B cell (primary cell): ENCODE measurements at regions not wholly inside any gene's neighbourhood (a gene's known extent, or its start where the extent isn't known, plus 50 kb on each side); places are given as distances from the start of the nearest gene placed in this dataset.

Experiments
- ATAC-seq: fragments of 200-7000 bp; cut with Tn5 transposase; one replicate; pipeline ENCODE4 v1.10.0; 2021; ENCODE audit warnings: low read depth, mild to moderate bottlenecking, moderate number of reproducible peaks, moderate library complexity
- CTCF ChIA-PET: fragments of 350-600 bp; sonication (Branson Sonifier 250); formaldehyde crosslinking; loops from one replicate; lab custom pipeline; 2021; ENCODE audit warnings: antibody characterized with exemption, inconsistent platforms; lab: Charles Lee
- POLR2A ChIA-PET: fragments of 350-600 bp; sonication (Branson Sonifier 250); formaldehyde crosslinking; loops from one replicate; lab custom pipeline; 2021; ENCODE audit warnings: antibody characterized with exemption; lab: Charles Lee
- DNase-seq: peaks from one replicate; pipeline ENCODE4 v3.0.0; 2013
- H2AFZ ChIP-seq: 2 replicates; pipeline ENCODE4 v1.6.1; 2012; ENCODE audit warnings: mild to moderate bottlenecking, low read depth, low read length; ENCODE audit not compliant: insufficient read depth, poor library complexity, severe bottlenecking
- H3K27ac ChIP-seq, 2 donors: 1 replicate in 1 of 2; 2 replicates in 1 of 2; pipeline ENCODE4 v1.5.1; 2012 to 2013; ENCODE audit warnings: low read length in 2 of 2, mild to moderate bottlenecking in 2 of 2, moderate library complexity in 1 of 2
- H3K27me3 ChIP-seq, 4 experiments: fragments of 200-600 bp in 1 of 4; sonication (generic) in 1 of 4; replicated peaks in 1 of 4; 1 replicate in 2 of 4; 2 replicates in 2 of 4; pipeline versions ENCODE4 v1.6.1 to v1.7.0; 2013 to 2016; ENCODE audit warnings: low read length in 3 of 4, mild to moderate bottlenecking in 2 of 4, mixed read lengths in 1 of 4, moderate library complexity in 1 of 4; ENCODE audit not compliant: insufficient read depth in 4 of 4, control insufficient read depth in 3 of 4; ENCODE audit errors: control extremely low read depth in 1 of 4
- H3K36me3 ChIP-seq, 2 experiments: replicated peaks in 1 of 2; 1 replicate in 1 of 2; 2 replicates in 1 of 2; pipeline versions ENCODE4 v1.6.1 to v1.7.1; 2013; ENCODE audit warnings: low read length in 1 of 2; ENCODE audit not compliant: insufficient read depth in 2 of 2, control insufficient read depth in 1 of 2; ENCODE audit errors: control extremely low read depth in 1 of 2, extremely low read depth in 1 of 2
- H3K4me1 ChIP-seq, 2 donors: fragments of 200-600 bp in 1 of 2; sonication (generic) in 1 of 2; 1 replicate in 1 of 2; 2 replicates in 1 of 2; pipeline versions ENCODE4 v1.5.1 to v1.6.1; 2013 to 2017; ENCODE audit warnings: low read length in 2 of 2; ENCODE audit not compliant: control insufficient read depth in 2 of 2, insufficient read depth in 2 of 2
- H3K4me2 ChIP-seq: replicated peaks from 2 replicates; pipeline ENCODE3; 2012; ENCODE audit warnings: mild to moderate bottlenecking, low read depth, low read length; ENCODE audit not compliant: poor library complexity, severe bottlenecking
- H3K4me3 ChIP-seq, 5 experiments: fragments of 200-600 bp in 1 of 5; sonication (generic) in 1 of 5; 1 replicate in 3 of 5; 2 replicates in 2 of 5; pipeline versions ENCODE4 v1.5.1 to v1.7.0; 2011 to 2016; ENCODE audit warnings: low read length in 4 of 5, mild to moderate bottlenecking in 4 of 5, low read depth in 2 of 5, control low read depth in 1 of 5, moderate library complexity in 1 of 5; ENCODE audit not compliant: insufficient read depth in 1 of 5; ENCODE audit errors: control extremely low read depth in 1 of 5, extremely low read depth in 1 of 5
- H3K79me2 ChIP-seq: fragments of 200-600 bp; sonication (generic); one replicate; pipeline ENCODE4 v1.6.0; 2016; ENCODE audit warnings: low read length; ENCODE audit not compliant: control insufficient read depth, insufficient read depth
- H3K9ac ChIP-seq: fragments of 200-600 bp; sonication (generic); 2 replicates; pipeline ENCODE4 v1.6.1; 2017; ENCODE audit warnings: mild to moderate bottlenecking, low read length, moderate library complexity
- H3K9me3 ChIP-seq, 3 donors: one replicate each; pipeline versions ENCODE4 v1.6.1 to v1.7.1; 2013; ENCODE audit warnings: low read length in 2 of 3; ENCODE audit not compliant: control insufficient read depth in 2 of 3, insufficient read depth in 1 of 3; ENCODE audit errors: control extremely low read depth in 1 of 3
- H4K20me1 ChIP-seq: 2 replicates; pipeline ENCODE4 v1.6.0; 2012; ENCODE audit warnings: mild to moderate bottlenecking, low read length; ENCODE audit not compliant: insufficient read depth, control insufficient read depth, poor library complexity, severe bottlenecking
- H3K27ac Mint-ChIP-seq: one replicate; pipeline ENCODE4 v1.8.0; 2021; ENCODE audit warnings: mixed read lengths
- H3K27me3 Mint-ChIP-seq: one replicate; pipeline ENCODE4 v1.8.0; 2021; ENCODE audit warnings: mixed read lengths
- H3K4me1 Mint-ChIP-seq: one replicate; pipeline ENCODE4 v1.8.0; 2021; ENCODE audit warnings: mixed read lengths
- H3K4me3 Mint-ChIP-seq: one replicate; pipeline ENCODE4 v1.8.0; 2021; ENCODE audit warnings: mixed read lengths
- H3K9me3 Mint-ChIP-seq: one replicate; pipeline ENCODE4 v1.8.0; 2022; ENCODE audit warnings: mixed read lengths; ENCODE audit not compliant: insufficient read depth
- CTCF ChIP-seq: fragments of 200-600 bp; IDR thresholded peaks from one replicate; pipeline ENCODE4 v1.8.0; 2022; ENCODE audit warnings: antibody characterized with exemption, mild to moderate bottlenecking
- EZH2 ChIP-seq: IDR thresholded peaks from 2 replicates; pipeline ENCODE4 v1.6.1; 2012; ENCODE audit warnings: borderline replicate concordance, low read depth, mild to moderate bottlenecking, moderate library complexity, low read length; ENCODE audit not compliant: insufficient read depth, poor library complexity, severe bottlenecking
- WGBS: methylation state at CpG from one replicate; pipeline ENCODE4 v1.1.5; 2013; ENCODE audit warnings: missing lambda C conversion rate; ENCODE audit not compliant: insufficient coverage; 5-methylcytosine and 5-hydroxymethylcytosine counted together
- intact Hi-C: fragments of 100-400 bp; cut with micrococcal nuclease; formaldehyde crosslinking; loops from one replicate; pipeline ENCODE4 v1.10.0; 2022

- ATAC-seq (no peak), DNase-seq (no peak)
- no CpG with 5 or more reads among the region's 4 CpGs for WGBS
- no peaks in the 10 kb centered on the region for H3K79me2 ChIP-seq
- intact Hi-C loops, result no loop called here
- Mint-ChIP-seq H3K9me3 (peaks cover 2% of the 10 kb centered on the region), H3K27ac (no peak overlapping the region), H3K4me3 (no peak overlapping the region), H3K4me1 (no peaks in the 10 kb centered on the region), H3K27me3 (no peaks in the 10 kb centered on the region)
- H3K4me3 ChIP-seq, result no peak overlapping the region
- H3K9me3 ChIP-seq, result no peaks in the 10 kb centered on the region
- ChIA-PET CTCF (no interaction called here), POLR2A (no interaction called here)
- TF ChIP-seq EZH2 (no peak), CTCF (no peak)
- no peaks in the 10 kb centered on the region for H3K4me1 ChIP-seq
- no peaks in the 10 kb centered on the region for H3K36me3 ChIP-seq
- no peak overlapping the region for H3K4me2 ChIP-seq
- no peak overlapping the region for H3K27ac ChIP-seq
- H4K20me1 ChIP-seq, result no peaks in the 10 kb centered on the region
- no peaks in the 10 kb centered on the region for H3K27me3 ChIP-seq
- no peak overlapping the region for H2AFZ ChIP-seq
- H3K9ac ChIP-seq, result no peak overlapping the region
Measured at GRCh38 chr6:133583907-133584427, 304.9 kb upstream of the TCF21 start.

GRCh38 chr6:133584823-133585222, 304.1 kb upstream of the TCF21 start:
- Histone ChIP-seq H2AFZ (no peak overlapping the region), H3K4me3 (no peak overlapping the region), H3K9ac (no peak overlapping the region), H3K27ac (no peak overlapping the region), H4K20me1 (no peaks in the 10 kb centered on the region), H3K4me2 (no peak overlapping the region), H3K27me3 (no peaks in the 10 kb centered on the region), H3K4me1 (no peaks in the 10 kb centered on the region), H3K36me3 (no peaks in the 10 kb centered on the region), H3K79me2 (no peaks in the 10 kb centered on the region), H3K9me3 (no peaks in the 10 kb centered on the region)
- ChIA-PET CTCF (no interaction called here), POLR2A (no interaction called here)
- WGBS, result 95% methylated on average over 2 of the region's 2 CpGs
- intact Hi-C loops, result no loop called here
- no peak overlapping the region for H3K4me3 Mint-ChIP-seq
- peaks cover 2% of the 10 kb centered on the region for H3K9me3 Mint-ChIP-seq
- TF ChIP-seq CTCF (no peak), EZH2 (no peak)
- H3K4me1 Mint-ChIP-seq, result no peaks in the 10 kb centered on the region
- no peak for DNase-seq
- H3K27me3 Mint-ChIP-seq, result no peaks in the 10 kb centered on the region
- ATAC-seq, result no peak
- no peak overlapping the region for H3K27ac Mint-ChIP-seq
